ENCODE measurements at regions not wholly inside any gene's neighbourhood (a gene's known extent, or its start where the extent isn't known, plus 50 kb on each side); places are given as distances from the start of the nearest gene placed in this dataset.
A peak's percentile ranks its signal among the peaks of the same experiment; 100 is the strongest.

DNA sequence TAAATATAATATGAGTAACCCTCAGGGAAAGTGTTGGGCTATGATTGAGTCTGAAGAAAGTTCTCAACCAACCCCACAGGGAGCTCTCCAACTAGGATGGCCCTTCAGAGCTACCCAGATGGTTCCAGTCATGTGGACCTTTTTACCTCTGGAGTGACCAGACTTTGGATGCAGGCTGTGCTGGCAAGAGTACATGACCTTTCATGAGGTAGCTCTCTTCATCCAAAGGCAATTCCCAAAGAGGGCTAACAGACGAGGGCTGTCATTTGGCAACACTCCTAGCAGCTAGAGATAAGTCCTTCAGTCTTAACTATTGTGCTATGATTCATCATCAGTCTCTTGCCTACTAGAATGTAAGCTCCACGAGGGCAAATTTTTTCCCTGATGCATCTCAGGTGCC is 75.4 kb downstream of the DUSP6 start:
- 29% methylated on average over 2 of the region's 2 CpGs for WGBS (ENCODE audit: missing lambda C conversion rate)
- Histone ChIP-seq H3K27ac (no peak overlapping the region), H3K4me3 (no peak overlapping the region), H3K9me3 (no peaks in the 10 kb centered on the region), H3K4me2 (no peak overlapping the region), H3K4me1 (no peaks in the 10 kb centered on the region)
- ChIA-PET CTCF (no interaction called here), POLR2A (no interaction called here)
- ATAC-seq (no peak), FAIRE-seq (no peak), DNase-seq (ENCODE audit: low read depth in 1 of 2, low spot score in 1 of 2) (no peak)
- TF ChIP-seq EHMT2 (IDR thresholded peaks at IDR 0.05; ENCODE audit: low read depth) (no peak), SMC3 (IDR thresholded peaks at IDR 0.05) (no peak), CHD2 (IDR thresholded peaks at IDR 0.05; ENCODE audit: low read length, partially characterized antibody) (no peak), PHF8 (IDR thresholded peaks at IDR 0.05; ENCODE audit: borderline replicate concordance, low read depth) (no peak), RCOR1 (IDR thresholded peaks at IDR 0.05; ENCODE audit: low read depth, low read length) (no peak), NR3C1 (IDR thresholded peaks at IDR 0.05) (no peak)
- TF ChIP-seq, protein P1, sequence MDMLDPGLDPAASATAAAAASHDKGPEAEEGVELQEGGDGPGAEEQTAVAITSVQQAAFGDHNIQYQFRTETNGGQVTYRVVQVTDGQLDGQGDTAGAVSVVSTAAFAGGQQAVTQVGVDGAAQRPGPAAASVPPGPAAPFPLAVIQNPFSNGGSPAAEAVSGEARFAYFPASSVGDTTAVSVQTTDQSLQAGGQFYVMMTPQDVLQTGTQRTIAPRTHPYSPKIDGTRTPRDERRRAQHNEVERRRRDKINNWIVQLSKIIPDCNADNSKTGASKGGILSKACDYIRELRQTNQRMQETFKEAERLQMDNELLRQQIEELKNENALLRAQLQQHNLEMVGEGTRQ (IDR thresholded peaks at IDR 0.05): no peak
- TF ChIP-seq, protein P2, sequence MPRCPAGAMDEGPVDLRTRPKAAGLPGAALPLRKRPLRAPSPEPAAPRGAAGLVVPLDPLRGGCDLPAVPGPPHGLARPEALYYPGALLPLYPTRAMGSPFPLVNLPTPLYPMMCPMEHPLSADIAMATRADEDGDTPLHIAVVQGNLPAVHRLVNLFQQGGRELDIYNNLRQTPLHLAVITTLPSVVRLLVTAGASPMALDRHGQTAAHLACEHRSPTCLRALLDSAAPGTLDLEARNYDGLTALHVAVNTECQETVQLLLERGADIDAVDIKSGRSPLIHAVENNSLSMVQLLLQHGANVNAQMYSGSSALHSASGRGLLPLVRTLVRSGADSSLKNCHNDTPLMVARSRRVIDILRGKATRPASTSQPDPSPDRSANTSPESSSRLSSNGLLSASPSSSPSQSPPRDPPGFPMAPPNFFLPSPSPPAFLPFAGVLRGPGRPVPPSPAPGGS (IDR thresholded peaks at IDR 0.05): no peak

DNA sequence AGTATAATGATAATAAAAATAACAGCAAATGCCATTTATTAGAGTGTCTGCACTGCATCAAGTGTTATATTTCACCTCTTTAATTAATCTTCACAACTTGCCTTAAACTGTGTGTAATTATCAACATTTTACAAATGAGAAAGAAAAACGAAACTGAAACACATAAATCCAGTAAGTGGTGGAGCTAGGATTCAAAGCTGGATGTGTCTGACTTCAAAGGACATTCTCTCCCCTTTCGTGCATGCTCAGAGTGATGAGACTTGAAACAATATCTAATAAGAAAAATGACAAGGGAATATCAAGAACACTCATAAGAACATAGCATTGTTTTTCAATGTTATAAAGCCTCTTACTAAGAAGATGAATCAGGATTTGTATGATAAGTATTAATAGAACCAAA is 78.8 kb downstream of the DUSP6 start:
- Histone ChIP-seq H3K4me2 (no peak overlapping the region), H3K4me1 (no peaks in the 10 kb centered on the region), H3K27ac (no peak overlapping the region), H3K4me3 (no peak overlapping the region), H3K9me3 (no peaks in the 10 kb centered on the region)
- WGBS (ENCODE audit: missing lambda C conversion rate): 14% methylated on average over 2 of the region's 2 CpGs
- peak; percentile 65 for FAIRE-seq
- TF ChIP-seq HDAC2 (IDR thresholded peaks at IDR 0.05): no peak
- TF ChIP-seq RARB (CRISPR knock-in tag; IDR thresholded peaks at IDR 0.05): no peak
- no peak for TF ChIP-seq ZNF302 (CRISPR knock-in tag; IDR thresholded peaks at IDR 0.05)
- no peak for TF ChIP-seq RNF2 (IDR thresholded peaks at IDR 0.05; ENCODE audit: borderline replicate concordance, low read depth)
- no peak for TF ChIP-seq HEYL (CRISPR knock-in tag; IDR thresholded peaks at IDR 0.05)
- TF ChIP-seq CHD2 (IDR thresholded peaks at IDR 0.05; ENCODE audit: low read length, partially characterized antibody): no peak
- no peak for TF ChIP-seq RAD21 (conservative IDR thresholded peaks at IDR 0.05 in 1 of 2, IDR thresholded peaks at IDR 0.05 in 1 of 2)
- TF ChIP-seq, protein P3, sequence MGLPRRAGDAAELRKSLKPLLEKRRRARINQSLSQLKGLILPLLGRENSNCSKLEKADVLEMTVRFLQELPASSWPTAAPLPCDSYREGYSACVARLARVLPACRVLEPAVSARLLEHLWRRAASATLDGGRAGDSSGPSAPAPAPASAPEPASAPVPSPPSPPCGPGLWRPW (IDR thresholded peaks at IDR 0.05): no peak
- TF ChIP-seq, protein P4, sequence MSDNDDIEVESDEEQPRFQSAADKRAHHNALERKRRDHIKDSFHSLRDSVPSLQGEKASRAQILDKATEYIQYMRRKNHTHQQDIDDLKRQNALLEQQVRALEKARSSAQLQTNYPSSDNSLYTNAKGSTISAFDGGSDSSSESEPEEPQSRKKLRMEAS (IDR thresholded peaks at IDR 0.05): no peak
- TF ChIP-seq, protein P5, sequence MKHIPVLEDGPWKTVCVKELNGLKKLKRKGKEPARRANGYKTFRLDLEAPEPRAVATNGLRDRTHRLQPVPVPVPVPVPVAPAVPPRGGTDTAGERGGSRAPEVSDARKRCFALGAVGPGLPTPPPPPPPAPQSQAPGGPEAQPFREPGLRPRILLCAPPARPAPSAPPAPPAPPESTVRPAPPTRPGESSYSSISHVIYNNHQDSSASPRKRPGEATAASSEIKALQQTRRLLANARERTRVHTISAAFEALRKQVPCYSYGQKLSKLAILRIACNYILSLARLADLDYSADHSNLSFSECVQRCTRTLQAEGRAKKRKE (CRISPR knock-in tag; IDR thresholded peaks at IDR 0.05; ENCODE audit: low read depth): no peak
- TF ChIP-seq RCOR1 (IDR thresholded peaks at IDR 0.05; ENCODE audit: low read depth, low read length): no peak
- TF ChIP-seq SREBF2 (IDR thresholded peaks at IDR 0.05): no peak
- TF ChIP-seq MAFK (IDR thresholded peaks at IDR 0.05; ENCODE audit: partially characterized antibody): no peak
- TF ChIP-seq HOXA7 (CRISPR knock-in tag; IDR thresholded peaks at IDR 0.05): no peak
- no peak for TF ChIP-seq MAZ (IDR thresholded peaks at IDR 0.05; ENCODE audit: borderline replicate concordance, low read depth, low read length)
- no peak for TF ChIP-seq JUN (IDR thresholded peaks at IDR 0.05)
- no peak for TF ChIP-seq KDM5A (IDR thresholded peaks at IDR 0.05)
- no peak for TF ChIP-seq RFX5 (IDR thresholded peaks at IDR 0.05)
- ATAC-seq: no peak
- ChIA-PET POLR2A (no interaction called here), CTCF (no interaction called here)
- no peak for DNase-seq (ENCODE audit: low read depth in 1 of 2, low spot score in 1 of 2)
